SK-N-SH (cell line): ENCODE measurements at regions not wholly inside any gene's neighbourhood (a gene's known extent, or its start where the extent isn't known, plus 50 kb on each side); places are given as distances from the start of the nearest gene placed in this dataset.

Experiments
- CTCF ChIA-PET: fragments of 300-600, 350-600 bp; formaldehyde crosslinking; extraction: SDS; loops from one replicate; lab custom pipeline; 2021; lab: Yijun Ruan, JAX
- POLR2A ChIA-PET: fragments of 350-600 bp; sonication (Branson Sonifier 250); formaldehyde crosslinking; extraction: SDS; loops from one replicate; lab custom pipeline; 2020; ENCODE audit warnings: antibody characterized with exemption, inconsistent platforms; lab: Yijun Ruan, JAX
- DNase-seq: peaks from one replicate; pipeline ENCODE4 v3.0.0; 2012
- H2AFZ ChIP-seq: fragments of 200-600 bp; sonication (generic); 2 replicates; pipeline ENCODE4 v1.8.1; 2016; ENCODE audit warnings: antibody characterized with exemption, mild to moderate bottlenecking, low read depth
- H3F3A ChIP-seq: fragments of 200-600 bp; sonication (generic); replicated peaks from 2 replicates; pipeline ENCODE3; 2016; ENCODE audit warnings: antibody characterized with exemption, mild to moderate bottlenecking; ENCODE audit not compliant: insufficient read depth
- H3K27ac ChIP-seq, 2 experiments: fragments of 200-500 bp in 1 of 2; fragments of 200-600 bp in 1 of 2; sonication (Bioruptor generic) in 1 of 2; sonication (generic), shearing (Covaris generic) in 1 of 2; 2 replicates each; pipeline versions ENCODE4 v1.5.1 to v1.6.1; 2014 to 2016; ENCODE audit warnings: low read depth in 2 of 2, inconsistent platforms in 1 of 2, low read length in 1 of 2, mild to moderate bottlenecking in 1 of 2, mixed read lengths in 1 of 2
- H3K27me3 ChIP-seq: fragments of 200-600 bp; sonication (generic), shearing (Covaris generic); 2 replicates; pipeline ENCODE4 v1.6.1; 2016; ENCODE audit warnings: mixed run types; ENCODE audit not compliant: insufficient read depth
- H3K36me3 ChIP-seq, 2 experiments: fragments of 200-500 bp in 1 of 2; fragments of 200-600 bp in 1 of 2; sonication (Bioruptor generic) in 1 of 2; sonication (generic) in 1 of 2; replicated peaks in 1 of 2; 2 replicates each; pipeline versions ENCODE3 to v1.5.1; 2014 to 2016; ENCODE audit warnings: low read length in 1 of 2, mild to moderate bottlenecking in 1 of 2; ENCODE audit not compliant: insufficient read depth in 2 of 2, control insufficient read depth in 1 of 2
- H3K4me1 ChIP-seq, 2 experiments: fragments of 200-500 bp in 1 of 2; fragments of 200-600 bp in 1 of 2; sonication (Bioruptor generic) in 1 of 2; sonication (generic), shearing (Covaris generic) in 1 of 2; 2 replicates each; pipeline versions ENCODE4 v1.5.1 to v1.6.1; 2014 to 2016; ENCODE audit warnings: low read depth in 1 of 2, low read length in 1 of 2, mixed run types in 1 of 2; ENCODE audit not compliant: insufficient read depth in 2 of 2, control insufficient read depth in 1 of 2
- H3K4me2 ChIP-seq: fragments of 200-600 bp; sonication (generic), shearing (Covaris generic); 2 replicates; pipeline ENCODE4 v1.6.1; 2017; ENCODE audit warnings: mixed run types
- H3K4me3 ChIP-seq, 2 experiments: fragments of 200-500 bp in 1 of 2; fragments of 200-600 bp in 1 of 2; sonication (Bioruptor generic) in 1 of 2; sonication (generic), shearing (Covaris generic) in 1 of 2; 2 replicates each; pipeline versions ENCODE4 v1.5.1 to v1.8.1; 2014 to 2016; ENCODE audit warnings: low read depth in 2 of 2, inconsistent platforms in 1 of 2, low read length in 1 of 2, mild to moderate bottlenecking in 1 of 2, mixed read lengths in 1 of 2, moderate library complexity in 1 of 2
- H3K79me2 ChIP-seq: fragments of 200-600 bp; sonication (generic); 2 replicates; pipeline ENCODE4 v1.8.1; 2017; ENCODE audit warnings: mild to moderate bottlenecking; ENCODE audit not compliant: insufficient read depth
- H3K9ac ChIP-seq: fragments of 200-600 bp; sonication (generic); 2 replicates; pipeline ENCODE4 v1.6.1; 2017; ENCODE audit warnings: mixed run types
- H3K9me2 ChIP-seq: fragments of 200-600 bp; sonication (generic); 2 replicates; pipeline ENCODE4 v1.6.1; 2017; ENCODE audit warnings: mixed run types
- H3K9me3 ChIP-seq: fragments of 200-600 bp; sonication (generic); 2 replicates; pipeline ENCODE4 v1.6.1; 2017; ENCODE audit warnings: mixed run types, mild to moderate bottlenecking, moderate library complexity
- H4K20me1 ChIP-seq: fragments of 200-600 bp; sonication (generic); 2 replicates; pipeline ENCODE4 v1.6.1; 2017; ENCODE audit warnings: mild to moderate bottlenecking, mixed run types; ENCODE audit not compliant: insufficient read depth
- CHD2 ChIP-seq: fragments of 150-350 bp; IDR thresholded peaks from 2 replicates; pipeline ENCODE4 v1.6.1; 2018; ENCODE audit warnings: low read length; ENCODE audit not compliant: partially characterized antibody
- CTCF ChIP-seq: fragments of 200-600 bp; sonication (generic); IDR thresholded peaks from 2 replicates; pipeline ENCODE4 v1.6.1; 2017; ENCODE audit warnings: antibody characterized with exemption, mild to moderate bottlenecking, moderate library complexity
- ELF1 ChIP-seq: IDR thresholded peaks from 2 replicates; pipeline ENCODE4 v1.4.0; 2012
- EP300 ChIP-seq, 2 experiments: IDR thresholded peaks; 2 replicates each; pipeline versions ENCODE4 v1.4.0 to v1.6.1; 2012; ENCODE audit warnings: borderline replicate concordance in 1 of 2, low read depth in 1 of 2, low read length in 1 of 2
- EZH2phosphoT487 ChIP-seq: fragments of 200-600 bp; sonication (generic); IDR thresholded peaks from 2 replicates; pipeline ENCODE4 v1.6.1; 2017; ENCODE audit warnings: low read depth, mixed run types, mild to moderate bottlenecking, antibody characterized with exemption, moderate library complexity, borderline replicate concordance
- FOXM1 ChIP-seq: IDR thresholded peaks from 2 replicates; pipeline ENCODE4 v1.4.0; 2012; ENCODE audit warnings: low read depth, mild to moderate bottlenecking
- GABPA ChIP-seq: IDR thresholded peaks from 2 replicates; pipeline ENCODE4 v1.4.0; 2012; ENCODE audit warnings: low read depth, mild to moderate bottlenecking
- MEF2A ChIP-seq: IDR thresholded peaks from 2 replicates; pipeline ENCODE4 v1.4.0; 2012; ENCODE audit warnings: low read depth, borderline replicate concordance
- NFIC ChIP-seq: IDR thresholded peaks from 2 replicates; pipeline ENCODE4 v1.4.0; 2012; ENCODE audit warnings: borderline replicate concordance
- RAD21 ChIP-seq: IDR thresholded peaks from 2 replicates; pipeline ENCODE4 v1.6.1; 2012; ENCODE audit warnings: mild to moderate bottlenecking, low read length
- RFX5 ChIP-seq: IDR thresholded peaks from 2 replicates; pipeline ENCODE4 v1.6.1; 2012; ENCODE audit warnings: mild to moderate bottlenecking, improper control_type of control experiment, low read length
- RXRA ChIP-seq: IDR thresholded peaks from 2 replicates; pipeline ENCODE4 v1.4.0; 2012; ENCODE audit warnings: low read depth, mild to moderate bottlenecking, borderline replicate concordance
- SIN3A ChIP-seq: IDR thresholded peaks from 2 replicates; pipeline ENCODE4 v1.6.1; 2012; ENCODE audit warnings: low read depth, mild to moderate bottlenecking, low read length, moderate library complexity, borderline replicate concordance
- TAF1 ChIP-seq: IDR thresholded peaks from 2 replicates; pipeline ENCODE4 v1.6.1; 2012; ENCODE audit warnings: low read depth, mild to moderate bottlenecking, low read length, moderate library complexity, borderline replicate concordance
- TEAD4 ChIP-seq: IDR thresholded peaks from 2 replicates; pipeline ENCODE4 v1.4.0; 2012; ENCODE audit warnings: mild to moderate bottlenecking, borderline replicate concordance; ENCODE audit not compliant: insufficient read depth
- YY1 ChIP-seq: IDR thresholded peaks from 2 replicates; pipeline ENCODE4 v1.4.0; 2012; ENCODE audit warnings: low read depth, mild to moderate bottlenecking
- WGBS: methylation state at CpG from one replicate; pipeline ENCODE4 v1.1.6; 2017; ENCODE audit warnings: low lambda C conversion rate; 5-methylcytosine and 5-hydroxymethylcytosine counted together
- TF ChIP-seq, protein P1 (sequence below): IDR thresholded peaks from 2 replicates; pipeline ENCODE4 v1.4.0; 2012; ENCODE audit warnings: low read depth
- TF ChIP-seq, protein P2 (sequence below): fragments of 150-350 bp; IDR thresholded peaks from 2 replicates; pipeline ENCODE4 v1.6.1; 2016; ENCODE audit warnings: mild to moderate bottlenecking, low read depth, low read length
- TF ChIP-seq, protein P3 (sequence below): IDR thresholded peaks from 2 replicates; pipeline ENCODE4 v1.6.1; 2012; ENCODE audit warnings: mild to moderate bottlenecking, low read depth, low read length, moderate library complexity

- TF ChIP-seq CTCF (peak; percentile 26), EZH2phosphoT487 (no peak), RFX5 (no peak), CHD2 (peak; percentile 15), SIN3A (no peak), TAF1 (no peak), RAD21 (peak; percentile 26; the same call in 1 of the 2 replicates), TEAD4 (no peak)
- TF ChIP-seq, protein P1, sequence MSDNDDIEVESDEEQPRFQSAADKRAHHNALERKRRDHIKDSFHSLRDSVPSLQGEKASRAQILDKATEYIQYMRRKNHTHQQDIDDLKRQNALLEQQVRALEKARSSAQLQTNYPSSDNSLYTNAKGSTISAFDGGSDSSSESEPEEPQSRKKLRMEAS: no peak
- TF ChIP-seq, all 33 proteins: peak for 6
Observed at GRCh38 chr1:235918032-235918431, 51.3 kb upstream of the LYST start (continued).

DNA sequence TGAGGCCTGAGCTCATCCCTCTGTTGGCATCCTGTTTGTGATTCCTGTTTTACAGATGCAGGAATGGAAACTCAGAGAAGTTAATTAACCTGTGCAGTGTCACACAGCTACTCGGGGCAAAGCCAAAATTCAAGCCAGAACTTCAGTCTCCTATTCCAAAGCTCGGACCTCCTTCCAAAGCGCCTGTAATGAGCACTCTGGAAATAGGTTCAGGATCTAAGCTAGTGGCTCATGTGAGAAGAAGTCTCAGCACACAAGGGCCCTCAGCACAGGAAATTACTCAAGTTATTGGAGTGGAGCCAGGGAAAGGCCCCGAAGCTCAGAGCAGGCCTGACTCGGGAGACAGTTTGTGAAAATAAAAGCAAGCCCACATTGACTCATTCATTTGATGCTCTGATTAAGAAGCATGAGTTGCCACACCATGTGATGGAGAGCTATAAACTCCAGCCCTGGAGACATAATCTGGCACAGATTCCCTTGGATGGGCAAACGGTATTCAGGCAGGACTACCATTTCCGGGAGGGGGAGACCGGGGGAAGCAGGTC is 50.6 kb upstream of the LYST start:
- peak; percentile 66 for DNase-seq
- 2% methylated on average over 8 of the region's 8 CpGs for WGBS
- Histone ChIP-seq H3K27me3 (no peaks in the 10 kb centered on the region), H3K4me1 (peaks cover 44 to 45% of the 10 kb centered on the region in 2 experiments), H3F3A (peaks cover 29% of the 10 kb centered on the region), H3K79me2 (no peaks in the 10 kb centered on the region), H3K4me3 (no peak overlapping the region), H3K36me3 (no peaks in the 10 kb centered on the region), H3K9me2 (no peaks in the 10 kb centered on the region), H4K20me1 (no peaks in the 10 kb centered on the region), H3K9ac (peak overlapping the region; percentile 58), H3K9me3 (no peaks in the 10 kb centered on the region), H3K27ac (peak overlapping the region; percentile 93 to 97), H3K4me2 (peak overlapping the region; percentile 70), H2AFZ (no peak overlapping the region)
- ChIA-PET POLR2A (interaction anchor here (0.8 to 1.9 kb wide), 3 partner anchors 50 to 54 kb away, joined by 3 to 10 read pairs (median 5); no protein-coding TSS in a partner anchor), CTCF (interaction anchor here (1.1 to 5.2 kb wide), 3 partner anchors 12 to 54 kb away, joined by 4 to 32 read pairs (median 5); no protein-coding TSS in a partner anchor)
- TF ChIP-seq, protein P1: peak; percentile 94
- TF ChIP-seq GABPA (no peak; the same call in 1 of the 2 replicates), MEF2A (peak; percentile 82; the same call in 1 of the 2 replicates), YY1 (peak; percentile 57; the same call in 1 of the 2 replicates), TEAD4 (peak; percentile 79), RFX5 (no peak), TAF1 (peak; percentile 38; the same call in 1 of the 2 replicates), ELF1 (no peak; the same call in 1 of the 2 replicates), EP300 (IDR thresholded peaks at IDR 0.05; ENCODE audit: borderline replicate concordance in 1 of 2, low read depth in 1 of 2, low read length in 1 of 2) (peak; percentile 72 to 96), NFIC (peak; percentile 99), CTCF (no peak), CHD2 (no peak), SIN3A (peak; percentile 93; the same call in 1 of the 2 replicates), RAD21 (no peak), RXRA (peak; percentile 87; the same call in 1 of the 2 replicates), FOXM1 (peak; percentile 58; the same call in 1 of the 2 replicates)
- TF ChIP-seq, protein P2, sequence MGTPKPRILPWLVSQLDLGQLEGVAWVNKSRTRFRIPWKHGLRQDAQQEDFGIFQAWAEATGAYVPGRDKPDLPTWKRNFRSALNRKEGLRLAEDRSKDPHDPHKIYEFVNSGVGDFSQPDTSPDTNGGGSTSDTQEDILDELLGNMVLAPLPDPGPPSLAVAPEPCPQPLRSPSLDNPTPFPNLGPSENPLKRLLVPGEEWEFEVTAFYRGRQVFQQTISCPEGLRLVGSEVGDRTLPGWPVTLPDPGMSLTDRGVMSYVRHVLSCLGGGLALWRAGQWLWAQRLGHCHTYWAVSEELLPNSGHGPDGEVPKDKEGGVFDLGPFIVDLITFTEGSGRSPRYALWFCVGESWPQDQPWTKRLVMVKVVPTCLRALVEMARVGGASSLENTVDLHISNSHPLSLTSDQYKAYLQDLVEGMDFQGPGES: no peak
- TF ChIP-seq, protein P3, sequence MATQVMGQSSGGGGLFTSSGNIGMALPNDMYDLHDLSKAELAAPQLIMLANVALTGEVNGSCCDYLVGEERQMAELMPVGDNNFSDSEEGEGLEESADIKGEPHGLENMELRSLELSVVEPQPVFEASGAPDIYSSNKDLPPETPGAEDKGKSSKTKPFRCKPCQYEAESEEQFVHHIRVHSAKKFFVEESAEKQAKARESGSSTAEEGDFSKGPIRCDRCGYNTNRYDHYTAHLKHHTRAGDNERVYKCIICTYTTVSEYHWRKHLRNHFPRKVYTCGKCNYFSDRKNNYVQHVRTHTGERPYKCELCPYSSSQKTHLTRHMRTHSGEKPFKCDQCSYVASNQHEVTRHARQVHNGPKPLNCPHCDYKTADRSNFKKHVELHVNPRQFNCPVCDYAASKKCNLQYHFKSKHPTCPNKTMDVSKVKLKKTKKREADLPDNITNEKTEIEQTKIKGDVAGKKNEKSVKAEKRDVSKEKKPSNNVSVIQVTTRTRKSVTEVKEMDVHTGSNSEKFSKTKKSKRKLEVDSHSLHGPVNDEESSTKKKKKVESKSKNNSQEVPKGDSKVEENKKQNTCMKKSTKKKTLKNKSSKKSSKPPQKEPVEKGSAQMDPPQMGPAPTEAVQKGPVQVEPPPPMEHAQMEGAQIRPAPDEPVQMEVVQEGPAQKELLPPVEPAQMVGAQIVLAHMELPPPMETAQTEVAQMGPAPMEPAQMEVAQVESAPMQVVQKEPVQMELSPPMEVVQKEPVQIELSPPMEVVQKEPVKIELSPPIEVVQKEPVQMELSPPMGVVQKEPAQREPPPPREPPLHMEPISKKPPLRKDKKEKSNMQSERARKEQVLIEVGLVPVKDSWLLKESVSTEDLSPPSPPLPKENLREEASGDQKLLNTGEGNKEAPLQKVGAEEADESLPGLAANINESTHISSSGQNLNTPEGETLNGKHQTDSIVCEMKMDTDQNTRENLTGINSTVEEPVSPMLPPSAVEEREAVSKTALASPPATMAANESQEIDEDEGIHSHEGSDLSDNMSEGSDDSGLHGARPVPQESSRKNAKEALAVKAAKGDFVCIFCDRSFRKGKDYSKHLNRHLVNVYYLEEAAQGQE: peak; percentile 67; the same call in 1 of the 2 replicates
